GM21717 (cell line): ENCODE measurements at regions not wholly inside any gene's neighbourhood (a gene's known extent, or its start where the extent isn't known, plus 50 kb on each side); places are given as distances from the start of the nearest gene placed in this dataset.
"Not testable (repeated sequence)": the region's sequence is repeated elsewhere in the genome, so short reads cannot be mapped to it uniquely, and the experiment has no call there.

Experiments used
- ATAC-seq: cut with Tn5 transposase; IDR thresholded peaks from one replicate; pipeline ENCODE4 v1.9.1; 2021; ENCODE audit warnings: mild to moderate bottlenecking, moderate library complexity; ENCODE audit not compliant: unreplicated experiment

- no peak for ATAC-seq
These were observed 258.3 kb downstream of the SRGAP2C start for GRCh38 chr1:121443001-121443540.

GRCh38 chr1:121444096-121444495, 259.3 kb downstream of the SRGAP2C start:
- no peak for ATAC-seq

DNA sequence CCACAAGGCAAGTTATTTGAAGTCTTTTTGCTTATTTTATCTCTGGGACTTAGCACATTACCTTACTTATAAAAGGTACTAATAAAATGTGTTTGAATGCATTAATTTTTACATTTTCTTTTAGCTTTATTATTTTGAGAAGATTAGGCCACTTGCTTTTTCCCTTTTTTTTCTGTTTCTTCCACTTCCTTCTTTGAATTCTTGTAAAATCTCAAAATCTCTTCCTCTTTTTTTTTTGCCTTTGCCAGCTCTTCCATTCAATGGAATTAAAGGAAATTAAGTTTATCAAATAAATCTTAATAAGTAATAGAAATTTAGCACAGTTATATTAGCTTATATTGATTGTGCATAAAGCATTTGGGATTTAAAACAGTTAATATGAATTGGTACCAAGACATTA, 260.9 kb downstream of the SRGAP2C start:
- no peak for ATAC-seq

- ATAC-seq = not testable (repeated sequence)
These were observed 262.6 kb downstream of the SRGAP2C start for GRCh38 chr1:121447280-121447923.

DNA sequence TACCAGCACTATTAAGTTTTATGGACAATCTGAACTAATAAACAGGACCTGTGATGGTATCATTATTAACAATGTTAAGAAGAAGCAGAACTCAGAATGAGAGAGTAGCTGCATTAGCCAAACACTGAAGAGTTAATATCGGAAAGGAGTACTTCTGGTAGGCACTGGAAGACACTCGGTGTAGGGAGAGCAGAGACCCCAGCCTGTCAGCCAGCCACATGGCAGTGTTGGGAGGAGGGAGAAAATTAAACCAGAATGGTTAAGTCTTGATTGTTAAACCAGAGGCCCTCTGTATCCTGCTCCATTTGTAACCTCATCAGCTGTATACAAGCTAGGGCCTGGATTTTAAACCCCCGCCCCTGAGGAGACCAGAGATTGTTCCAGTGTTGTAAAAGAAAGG, 263.3 kb downstream of the SRGAP2C start:
- not testable (repeated sequence) for ATAC-seq

DNA sequence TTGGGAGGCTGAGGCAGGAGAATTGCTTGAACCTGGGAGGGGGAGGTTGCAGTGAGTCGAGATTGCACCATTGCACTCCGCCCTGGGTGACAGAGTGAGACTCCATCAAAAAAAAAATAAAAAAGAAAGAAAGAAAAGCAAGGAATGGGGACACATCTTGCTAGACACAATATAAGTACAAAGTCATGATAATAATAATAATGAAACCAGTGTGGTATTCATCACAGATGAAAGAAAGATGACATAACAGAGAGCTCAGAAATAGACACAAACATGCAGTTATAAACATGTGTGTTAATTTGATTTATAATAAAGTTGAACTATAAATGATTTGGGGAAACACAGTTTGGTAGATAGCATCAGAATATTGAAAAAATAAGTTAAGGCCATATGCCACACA, 264.1 kb downstream of the SRGAP2C start:
- no peak for ATAC-seq

DNA sequence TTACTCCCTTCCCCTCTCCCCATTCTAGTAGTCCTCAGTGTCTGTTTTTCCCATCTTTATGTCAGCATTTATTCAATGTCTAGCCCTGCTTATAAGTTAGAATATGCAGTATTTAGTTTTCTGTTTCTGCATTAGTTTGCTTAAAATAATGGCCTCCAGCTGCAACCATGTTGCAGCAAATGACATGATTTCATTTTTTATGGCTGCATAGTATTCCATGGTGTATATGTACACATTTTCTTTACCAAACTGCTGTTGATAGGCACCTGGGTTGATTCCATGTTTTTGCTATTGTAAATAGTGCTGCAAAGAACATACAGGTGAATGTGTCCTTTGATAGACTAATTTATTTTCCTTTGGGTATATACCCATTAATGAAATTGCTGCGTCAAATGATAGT, 267.7 kb downstream of the SRGAP2C start:
- no peak for ATAC-seq

GRCh38 chr1:121458291-121459048, 273.7 kb downstream of the SRGAP2C start:
- peak; percentile 99 for ATAC-seq

DNA sequence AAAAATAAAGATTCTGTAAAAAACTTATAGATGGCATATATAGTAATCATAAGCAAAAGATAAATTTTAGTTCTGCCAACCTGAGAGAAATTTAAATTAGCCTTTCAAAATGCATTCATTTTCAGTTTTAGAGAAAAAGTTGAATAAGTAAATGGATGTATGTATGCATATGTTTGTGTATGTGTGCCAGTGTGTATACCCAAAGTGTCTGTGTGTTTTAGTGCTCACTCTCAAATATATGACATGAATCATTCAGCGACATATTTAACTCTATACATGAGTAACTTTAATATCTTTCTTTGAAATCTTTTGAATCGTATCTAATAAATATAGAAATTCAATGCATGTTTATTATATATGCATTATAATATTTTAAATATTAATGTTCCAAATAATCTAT, 274.5 kb downstream of the SRGAP2C start:
- no peak for ATAC-seq

GRCh38 chr1:121469395-121469794, 284.6 kb downstream of the SRGAP2C start:
- not testable (repeated sequence) for ATAC-seq

DNA sequence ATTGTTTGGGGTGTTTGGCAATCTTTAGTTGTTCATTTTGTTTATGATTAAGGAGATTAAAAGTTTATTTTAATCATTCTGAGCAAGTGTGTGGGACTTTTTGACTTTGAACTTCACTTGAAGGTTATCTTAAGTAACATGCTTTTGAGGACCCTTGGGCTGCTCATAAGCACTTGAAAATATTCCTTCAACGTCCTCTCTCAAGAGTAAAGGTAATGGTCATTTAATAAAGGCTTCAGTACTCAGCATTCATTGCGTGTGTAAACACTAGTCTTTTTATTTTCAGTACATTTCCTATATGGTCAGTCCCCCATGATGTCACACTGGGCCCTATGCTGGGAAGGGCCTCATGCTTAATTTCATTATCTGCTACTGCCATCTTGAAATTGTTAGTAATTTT, 285.6 kb downstream of the SRGAP2C start:
- not testable (repeated sequence) for ATAC-seq

DNA sequence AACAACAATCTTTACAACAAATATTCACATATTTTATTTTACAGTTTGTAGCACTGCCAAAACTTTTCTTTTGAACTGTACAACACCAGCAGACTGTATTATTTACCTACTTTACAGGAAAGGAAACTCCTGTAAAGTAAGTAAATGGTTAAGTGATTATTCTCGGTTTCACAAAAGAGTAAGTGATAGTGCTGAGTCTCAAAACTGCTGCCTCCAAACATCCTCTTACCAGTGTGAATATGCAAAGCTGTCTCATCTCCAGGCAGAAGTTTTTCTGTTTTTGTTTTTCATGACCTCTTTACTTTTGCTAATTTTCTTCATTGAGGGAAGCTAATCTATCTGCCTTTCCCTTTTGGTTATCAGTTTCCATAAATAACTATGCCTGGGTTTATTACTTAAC, 286.7 kb downstream of the SRGAP2C start:
- ATAC-seq = peak; percentile 85

DNA sequence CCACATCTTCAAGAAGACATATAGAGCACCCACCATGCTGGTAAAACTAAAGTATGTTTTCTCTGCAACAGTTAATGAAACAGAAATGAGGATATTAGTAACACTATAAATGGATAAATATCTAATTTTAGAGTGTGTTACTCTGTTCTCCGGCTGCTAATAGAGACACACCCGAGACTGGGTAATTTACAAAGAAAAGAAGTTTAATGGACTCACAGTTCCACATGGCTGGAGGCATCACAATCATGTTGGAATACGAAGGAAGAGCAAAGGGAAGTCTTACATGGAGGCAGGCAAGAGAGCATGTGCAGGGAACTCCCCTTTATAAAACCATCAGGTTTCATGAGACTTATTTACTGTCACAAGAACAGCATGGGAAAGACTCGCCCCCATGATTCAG, 287.2 kb downstream of the SRGAP2C start:
- no peak for ATAC-seq

- no peak for ATAC-seq
These were observed 298.5 kb downstream of the SRGAP2C start for GRCh38 chr1:121483234-121483633.

- ATAC-seq = no peak
These were observed 299.2 kb downstream of the SRGAP2C start for GRCh38 chr1:121483961-121484424.

GRCh38 chr1:121494796-121495195, 310.0 kb downstream of the SRGAP2C start:
- not testable (repeated sequence) for ATAC-seq

- ATAC-seq = not testable (repeated sequence)
These were observed 326.7 kb downstream of the SRGAP2C start for GRCh38 chr1:121511455-121511854.

DNA sequence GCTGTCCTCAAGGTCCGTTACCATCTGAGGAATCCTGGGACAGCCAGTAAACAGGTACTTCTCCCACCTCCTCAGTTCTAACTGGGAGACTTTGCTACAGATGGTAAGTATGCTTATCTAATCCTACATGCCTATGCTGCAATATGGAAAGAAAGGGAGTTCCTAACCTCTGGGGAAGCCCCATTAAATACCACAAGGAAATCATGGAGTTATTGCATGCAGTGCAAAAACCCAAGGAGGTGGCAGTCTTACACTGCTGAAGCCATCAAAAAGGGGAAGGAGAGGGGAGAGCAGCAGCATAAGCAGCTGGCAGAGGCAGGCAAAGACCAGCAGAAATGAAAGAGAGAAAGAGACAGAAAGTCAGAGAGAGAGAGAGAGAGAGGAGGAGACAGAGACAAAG, 327.1 kb downstream of the SRGAP2C start:
- ATAC-seq = not testable (repeated sequence)

- ATAC-seq = no peak
These were observed 330.5 kb downstream of the SRGAP2C start for GRCh38 chr1:121515235-121515634.

- ATAC-seq = peak; percentile 75
These were observed 331.6 kb downstream of the SRGAP2C start for GRCh38 chr1:121516234-121516967.

GRCh38 chr1:121517586-121518230, 332.9 kb downstream of the SRGAP2C start:
- ATAC-seq = no peak
